ENCODE measurements at regions not wholly inside any gene's neighbourhood (a gene's known extent, or its start where the extent isn't known, plus 50 kb on each side); places are given as distances from the start of the nearest gene placed in this dataset.
"Not testable (repeated sequence)": the region's sequence is repeated elsewhere in the genome, so short reads cannot be mapped to it uniquely, and the experiment has no call there.

DNA sequence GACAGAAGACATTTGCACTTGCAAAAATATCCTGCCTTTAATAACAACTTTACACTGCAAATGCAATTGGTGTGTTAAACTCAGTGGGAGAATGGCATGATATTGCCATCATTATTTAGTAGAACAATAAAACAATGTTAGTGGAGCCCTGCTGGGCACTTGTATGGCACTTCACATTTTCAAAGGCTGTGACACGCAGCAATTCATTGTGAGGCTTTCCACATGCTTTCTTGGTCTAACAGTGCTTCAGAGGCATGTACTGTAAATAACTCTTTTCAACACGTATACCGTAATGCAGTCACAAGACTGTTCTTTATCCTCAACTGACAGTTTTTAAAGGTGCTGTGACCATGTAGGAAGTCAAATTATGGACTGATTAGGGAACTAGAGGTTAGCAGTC, 155.5 kb upstream of the EPB41L4A start:
- DNase-seq, result no peak

- no peak for DNase-seq
These were observed 157.3 kb upstream of the EPB41L4A start for GRCh38 chr5:112576298-112576925.

- no peak for DNase-seq
These were observed 158.0 kb upstream of the APC start for GRCh38 chr5:112579599-112580170.

DNA sequence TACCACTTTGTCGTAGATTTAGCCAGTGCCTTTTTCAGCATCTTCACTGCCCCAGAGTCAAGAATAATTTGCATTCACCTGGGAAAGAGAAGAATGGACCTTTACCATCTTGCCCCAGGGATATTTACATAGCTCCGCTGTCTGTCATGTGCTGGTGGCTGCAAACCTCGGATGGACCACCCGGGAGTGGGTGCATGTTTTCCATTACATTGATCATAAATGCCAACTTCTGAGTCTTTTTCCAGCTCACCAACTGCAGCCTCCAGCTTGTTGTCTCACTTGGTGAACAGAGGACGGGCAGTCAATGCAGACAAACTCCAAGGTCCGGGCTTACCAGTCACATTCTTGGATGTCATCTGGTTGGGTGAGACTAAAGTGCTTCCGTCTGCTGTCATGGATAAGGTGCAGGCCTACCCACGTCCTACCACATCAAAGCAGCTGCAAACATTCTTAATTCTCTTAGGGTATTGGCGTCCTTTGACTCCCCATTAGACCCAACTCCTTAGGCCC, 155.8 kb upstream of the APC start:
- DNase-seq, result no peak

DNA sequence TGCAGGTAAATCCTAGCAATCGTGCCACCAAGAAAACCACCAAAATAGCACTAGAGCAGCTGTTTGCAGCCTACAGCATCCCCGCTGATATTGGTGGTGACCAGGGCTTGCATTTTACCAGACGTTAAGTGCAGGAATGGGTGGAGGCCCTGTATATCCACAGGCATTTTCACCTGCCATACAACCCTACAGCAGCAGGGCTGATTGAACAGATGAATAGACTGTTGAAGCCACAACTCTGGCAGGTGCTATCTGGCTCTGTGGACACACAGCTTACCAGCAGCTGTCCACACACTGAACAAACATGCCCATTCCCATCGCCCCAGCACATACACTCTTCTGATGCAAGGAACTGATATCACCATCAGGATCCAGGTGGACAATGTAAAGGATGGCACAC, 154.5 kb upstream of the APC start:
- DNase-seq, result no peak

GRCh38 chr5:112584781-112585180, 152.9 kb upstream of the APC start:
- no peak for DNase-seq

GRCh38 chr5:112586596-112587062, 151.1 kb upstream of the APC start:
- DNase-seq, result no peak

- not testable (repeated sequence) for DNase-seq
These were observed 146.8 kb upstream of the APC start for GRCh38 chr5:112590858-112591257.

- no peak for DNase-seq
These were observed 143.4 kb upstream of the APC start for GRCh38 chr5:112594095-112594850.

DNA sequence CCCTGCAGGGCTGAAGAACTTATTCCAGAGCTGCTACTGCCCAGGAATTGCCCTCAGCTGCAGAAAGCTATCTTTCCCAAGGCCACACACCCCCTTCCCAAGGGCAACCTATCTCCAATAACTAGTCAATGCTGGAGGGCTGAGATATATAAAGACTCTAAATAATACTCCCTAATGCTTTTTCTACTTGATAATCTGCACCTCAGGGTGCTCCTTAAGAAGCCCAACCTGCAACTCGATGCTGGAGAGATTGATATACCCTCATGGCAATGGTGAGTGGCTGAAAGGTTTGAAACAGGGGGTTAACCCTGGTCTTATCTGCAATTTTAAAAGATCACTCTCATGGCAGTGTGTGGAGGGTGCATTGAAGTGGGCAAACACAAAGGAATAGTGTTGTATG, 142.7 kb upstream of the APC start:
- no peak for DNase-seq

- DNase-seq, result no peak
These were observed 139.9 kb upstream of the APC start for GRCh38 chr5:112597831-112598230.

- peak in 1 of 2 experiments; percentile 32 for DNase-seq
These were observed 137.2 kb upstream of the APC start for GRCh38 chr5:112600510-112600909.

- no peak for DNase-seq
These were observed 132.7 kb upstream of the APC start for GRCh38 chr5:112604732-112605630.

- DNase-seq, result no peak
These were observed 128.7 kb upstream of the APC start for GRCh38 chr5:112608975-112609374.

GRCh38 chr5:112612663-112613062, 125.0 kb upstream of the APC start:
- DNase-seq, result no peak

GRCh38 chr5:112614285-112614684, 123.4 kb upstream of the APC start:
- no peak for DNase-seq

GRCh38 chr5:112614986-112615385, 122.7 kb upstream of the APC start:
- no peak for DNase-seq

DNA sequence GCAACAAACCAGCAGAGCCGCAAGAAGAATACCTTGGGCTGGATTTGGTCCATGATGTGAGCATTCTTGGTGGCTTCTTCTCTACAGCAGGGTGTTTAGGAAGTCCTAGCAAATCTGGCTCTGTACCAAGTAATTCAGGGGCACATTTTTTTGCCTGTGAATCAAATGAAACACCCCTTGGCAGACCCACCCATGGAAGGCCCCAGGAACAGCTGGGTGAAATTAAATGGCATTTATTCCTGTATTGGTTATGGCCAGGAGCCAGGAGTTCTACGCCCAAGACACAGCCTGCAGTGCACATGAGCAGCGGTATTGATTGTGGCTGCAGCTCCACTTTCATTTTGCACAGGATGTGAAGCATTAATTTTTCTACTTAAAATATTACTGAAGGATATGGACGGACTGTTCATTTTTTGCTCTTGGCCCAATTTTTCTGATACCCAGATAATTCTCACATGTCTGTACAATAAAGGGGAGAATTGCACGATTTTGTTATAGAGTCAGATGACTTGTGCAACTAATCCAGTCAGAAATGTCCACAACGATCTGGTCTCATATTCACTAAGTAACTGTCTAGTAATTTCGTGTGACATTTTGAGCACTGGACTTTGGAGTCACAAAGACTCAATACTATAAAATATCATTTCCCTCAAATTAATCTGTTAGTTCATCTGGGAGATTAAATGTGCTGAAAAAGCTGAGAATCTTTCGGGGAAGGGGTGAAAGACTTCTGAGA, 120.7 kb upstream of the APC start:
- DNase-seq, result no peak

DNA sequence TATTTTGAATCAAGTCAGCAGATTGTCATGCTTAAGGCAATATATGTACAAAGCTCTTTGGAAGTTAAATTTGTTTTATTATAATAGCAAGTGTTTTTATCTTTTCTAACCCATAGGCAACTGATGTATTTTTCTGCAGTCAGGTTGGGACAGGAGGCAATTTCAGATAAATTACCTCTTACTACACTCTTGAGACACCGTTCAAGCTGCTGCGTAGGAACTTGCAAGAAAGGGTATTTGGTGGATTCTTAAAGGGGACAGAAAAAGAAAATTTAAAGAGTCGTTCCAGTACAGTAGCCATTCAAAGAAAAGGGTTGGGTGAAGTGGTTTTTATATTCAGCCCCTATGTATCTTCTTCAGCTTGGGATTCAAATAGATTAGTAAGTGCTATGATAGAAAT, 112.4 kb upstream of the APC start:
- DNase-seq, result no peak

DNA sequence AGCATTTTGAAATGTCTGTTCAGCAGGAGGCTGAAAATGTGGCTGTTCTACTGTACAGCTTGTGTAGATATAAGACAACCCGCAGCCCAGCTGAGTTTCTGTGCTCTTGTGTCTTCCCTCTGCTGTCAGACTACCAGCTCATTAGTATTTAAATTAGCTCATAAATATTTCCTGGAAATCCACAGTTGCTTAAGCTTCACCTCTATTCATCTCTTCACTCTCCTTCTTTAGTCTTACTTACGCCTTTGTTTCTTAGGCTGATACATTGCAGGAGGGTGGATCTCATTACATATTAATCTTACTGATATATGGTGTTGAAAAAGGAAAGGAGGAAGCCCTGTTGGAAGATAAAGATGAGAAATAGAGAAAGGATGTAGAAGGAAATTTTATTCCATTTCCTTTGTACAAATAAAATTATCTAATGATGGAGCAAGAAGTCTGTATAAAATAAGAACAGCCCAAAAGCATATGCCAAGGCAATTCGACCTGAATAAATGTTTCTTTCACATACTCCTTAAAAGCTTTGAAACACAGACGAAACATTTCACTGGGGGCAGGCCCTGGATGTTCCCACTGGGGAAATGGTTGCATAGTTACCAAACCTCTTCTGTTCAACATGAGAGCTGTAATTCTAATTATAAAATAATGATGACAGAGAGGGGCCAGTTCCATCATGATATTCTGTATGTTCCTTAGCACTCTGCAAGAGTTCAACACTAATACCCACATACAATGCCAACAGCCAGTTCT, 111.8 kb upstream of the APC start:
- no peak for DNase-seq

DNA sequence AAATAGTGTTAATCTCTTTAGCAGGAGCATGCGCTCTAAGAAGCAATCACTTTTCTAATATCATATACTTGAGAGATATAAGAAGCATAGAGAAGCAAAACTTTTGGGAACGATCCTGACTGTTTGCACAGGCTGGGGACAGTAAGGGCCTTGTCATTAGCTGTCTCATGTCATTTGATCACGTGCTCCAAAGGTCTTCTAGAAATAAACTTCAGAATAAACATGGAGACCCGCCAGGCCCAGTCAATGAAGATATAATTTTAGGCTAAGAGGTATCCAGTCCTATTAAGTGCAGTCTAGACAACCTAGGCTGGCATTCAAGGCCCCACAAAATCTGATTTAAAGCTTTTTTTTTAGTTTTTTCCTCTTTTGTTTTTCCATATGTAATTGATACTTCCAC, 111.0 kb upstream of the APC start:
- DNase-seq, result no peak

Data from NCI-H524 (cell line).